ENCODE measurements at regions not wholly inside any gene's neighbourhood (a gene's known extent, or its start where the extent isn't known, plus 50 kb on each side); places are given as distances from the start of the nearest gene placed in this dataset.

DNA sequence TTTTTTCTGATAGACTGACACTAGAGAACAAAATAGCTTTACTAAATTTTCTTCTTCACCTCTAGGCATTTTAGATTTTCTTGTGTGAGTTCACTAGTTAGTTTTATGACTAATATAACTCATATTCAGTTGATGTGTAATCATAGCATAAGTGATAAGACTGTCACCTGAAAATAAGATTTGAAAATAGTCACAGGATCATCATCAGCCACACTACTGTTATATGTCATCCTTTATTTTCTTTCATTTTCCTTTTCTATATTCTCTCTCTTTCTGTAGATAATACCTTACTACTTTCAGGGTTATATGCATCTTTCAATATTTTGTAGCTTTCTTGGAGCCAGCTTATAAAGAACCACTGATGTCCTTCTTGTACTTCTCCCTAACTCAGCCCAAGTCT, 292.6 kb downstream of the TDRD3 start:
- no peak for TF ChIP-seq EZH2 (IDR thresholded peaks at IDR 0.05; ENCODE audit: borderline replicate concordance)
- TF ChIP-seq, protein P1, sequence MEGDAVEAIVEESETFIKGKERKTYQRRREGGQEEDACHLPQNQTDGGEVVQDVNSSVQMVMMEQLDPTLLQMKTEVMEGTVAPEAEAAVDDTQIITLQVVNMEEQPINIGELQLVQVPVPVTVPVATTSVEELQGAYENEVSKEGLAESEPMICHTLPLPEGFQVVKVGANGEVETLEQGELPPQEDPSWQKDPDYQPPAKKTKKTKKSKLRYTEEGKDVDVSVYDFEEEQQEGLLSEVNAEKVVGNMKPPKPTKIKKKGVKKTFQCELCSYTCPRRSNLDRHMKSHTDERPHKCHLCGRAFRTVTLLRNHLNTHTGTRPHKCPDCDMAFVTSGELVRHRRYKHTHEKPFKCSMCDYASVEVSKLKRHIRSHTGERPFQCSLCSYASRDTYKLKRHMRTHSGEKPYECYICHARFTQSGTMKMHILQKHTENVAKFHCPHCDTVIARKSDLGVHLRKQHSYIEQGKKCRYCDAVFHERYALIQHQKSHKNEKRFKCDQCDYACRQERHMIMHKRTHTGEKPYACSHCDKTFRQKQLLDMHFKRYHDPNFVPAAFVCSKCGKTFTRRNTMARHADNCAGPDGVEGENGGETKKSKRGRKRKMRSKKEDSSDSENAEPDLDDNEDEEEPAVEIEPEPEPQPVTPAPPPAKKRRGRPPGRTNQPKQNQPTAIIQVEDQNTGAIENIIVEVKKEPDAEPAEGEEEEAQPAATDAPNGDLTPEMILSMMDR (IDR thresholded peaks at IDR 0.05; ENCODE audit: poor library complexity) = no peak

Data from hepatocyte (in vitro differentiated cells).